HCT116 (cell line): ENCODE measurements at regions not wholly inside any gene's neighbourhood (a gene's known extent, or its start where the extent isn't known, plus 50 kb on each side); places are given as distances from the start of the nearest gene placed in this dataset.

Source experiments
- ATAC-seq: fragments of 200-7000 bp; cut with Tn5 transposase; 2 replicates; pipeline ENCODE4 v1.9.1; 2020; ENCODE audit warnings: mild to moderate bottlenecking, moderate library complexity
- BruUV-seq: library from RNA; stranded (reverse); fragments of 400-500 nt; replicated peaks from 2 replicates; lab custom pipeline; 2021; lab: Mats Ljungman, UMichigan
- CTCF ChIA-PET: fragments of 300-600 bp; sonication (Branson Sonifier 250); formaldehyde crosslinking; loops from one replicate; lab custom pipeline; 2021; ENCODE audit warnings: antibody characterized with exemption; lab: Charles Lee
- POLR2A ChIA-PET: fragments of 300-600, 350-600 bp; sonication (Branson Sonifier 250); formaldehyde crosslinking; loops from one replicate; lab custom pipeline; 2021; ENCODE audit warnings: antibody characterized with exemption; lab: Charles Lee
- RAD21 ChIA-PET, 2 experiments: fragments of 300-600 bp; sonication (Branson Sonifier 250); formaldehyde crosslinking; loops; one replicate each; lab custom pipeline; 2023; ENCODE audit warnings: low total read pairs in 2 of 2; ENCODE audit not compliant: uncharacterized antibody in 2 of 2, unreplicated experiment in 2 of 2, low non-redundant PET in 1 of 2; lab: Charles Lee
- DNase-seq: peaks from one replicate; pipeline ENCODE4 v3.0.0-alpha.2; 2010; ENCODE audit warnings: low read depth, low spot score
- H2AFZ ChIP-seq: fragments of 200-600 bp; shearing (Covaris generic), sonication (generic); 2 replicates; pipeline ENCODE4 v1.6.1; 2017; ENCODE audit warnings: low read depth, mixed run types, mixed read lengths, antibody characterized with exemption, low read length; ENCODE audit not compliant: poor library complexity, severe bottlenecking
- H3K27ac ChIP-seq: 2 replicates; pipeline ENCODE4 v1.5.1; 2012; ENCODE audit warnings: low read depth, low read length
- H3K27me3 ChIP-seq: fragments of 200-600 bp; sonication (generic); 2 replicates; pipeline ENCODE4 v1.6.1; 2016; ENCODE audit warnings: mixed run types, low read length, mixed read lengths; ENCODE audit not compliant: insufficient read depth
- H3K36me3 ChIP-seq, 2 experiments: fragments of 200-500 bp in 1 of 2; fragments of 200-600 bp in 1 of 2; sonication (Bioruptor generic) in 1 of 2; sonication (generic) in 1 of 2; 2 replicates each; pipeline versions ENCODE4 v1.5.1 to v1.6.1; 2014 to 2016; ENCODE audit warnings: low read length in 2 of 2, inconsistent platforms in 1 of 2, mixed read lengths in 1 of 2, mixed run types in 1 of 2; ENCODE audit not compliant: insufficient read depth in 2 of 2, control insufficient read depth in 1 of 2
- H3K4me1 ChIP-seq, 2 experiments: fragments of 200-600 bp in 1 of 2; sonication (generic) in 1 of 2; 2 replicates each; pipeline versions ENCODE4 v1.5.1 to v1.6.1; 2012 to 2017; ENCODE audit warnings: low read length in 2 of 2, inconsistent platforms in 1 of 2, mild to moderate bottlenecking in 1 of 2, mixed read lengths in 1 of 2, mixed run types in 1 of 2, moderate library complexity in 1 of 2; ENCODE audit not compliant: insufficient read depth in 2 of 2, control insufficient read depth in 1 of 2
- H3K4me2 ChIP-seq: fragments of 200-600 bp; sonication (generic); 2 replicates; pipeline ENCODE4 v1.6.1; 2017; ENCODE audit warnings: mixed run types, low read length, mixed read lengths
- H3K4me3 ChIP-seq, 2 experiments: fragments of 200-600 bp in 1 of 2; sonication (generic) in 1 of 2; replicated peaks in 1 of 2; 2 replicates each; pipeline ENCODE4 v1.5.1; 2011 to 2016; ENCODE audit warnings: low read length in 2 of 2, control low read depth in 1 of 2, low read depth in 1 of 2, mild to moderate bottlenecking in 1 of 2, mixed read lengths in 1 of 2, mixed run types in 1 of 2
- H3K79me2 ChIP-seq: fragments of 200-600 bp; sonication (generic); 2 replicates; pipeline ENCODE4 v1.6.1; 2017; ENCODE audit warnings: mild to moderate bottlenecking, mixed run types, low read length, moderate library complexity, mixed read lengths; ENCODE audit not compliant: insufficient read depth
- H3K9ac ChIP-seq: fragments of 200-600 bp; sonication (generic); 2 replicates; pipeline ENCODE4 v1.6.1; 2016; ENCODE audit warnings: low read length, mixed read lengths
- H3K9me2 ChIP-seq: fragments of 200-600 bp; sonication (generic), shearing (Covaris generic); 2 replicates; pipeline ENCODE4 v1.6.1; 2017; ENCODE audit warnings: mixed run types, mild to moderate bottlenecking, moderate library complexity; ENCODE audit not compliant: insufficient read depth
- H3K9me3 ChIP-seq, 2 experiments: fragments of 200-500 bp in 1 of 2; fragments of 200-600 bp in 1 of 2; sonication (Bioruptor generic) in 1 of 2; sonication (generic) in 1 of 2; 2 replicates each; pipeline ENCODE4 v1.6.1; 2014 to 2017; ENCODE audit warnings: low read length in 2 of 2, mixed read lengths in 2 of 2, inconsistent platforms in 1 of 2, low read depth in 1 of 2, mild to moderate bottlenecking in 1 of 2, mixed run types in 1 of 2, moderate library complexity in 1 of 2; ENCODE audit not compliant: control insufficient read depth in 1 of 2, insufficient read depth in 1 of 2
- H4K20me1 ChIP-seq: fragments of 200-600 bp; sonication (generic), shearing (Covaris generic); 2 replicates; pipeline ENCODE4 v1.6.1; 2017; ENCODE audit warnings: mixed run types, mild to moderate bottlenecking, moderate library complexity; ENCODE audit not compliant: insufficient read depth
- ATF3 ChIP-seq: IDR thresholded peaks from 2 replicates; pipeline ENCODE4 v1.6.1; 2012
- CBX3 ChIP-seq: IDR thresholded peaks from 2 replicates; pipeline ENCODE4 v1.6.1; 2012; ENCODE audit warnings: low read depth
- CEBPB ChIP-seq: IDR thresholded peaks from 2 replicates; pipeline ENCODE4 v1.6.1; 2012; ENCODE audit warnings: low read depth
- CTCF ChIP-seq, 3 experiments: fragments of 200-600 bp in 1 of 3; sonication (generic) in 1 of 3; IDR thresholded peaks in 2 of 3; conservative IDR thresholded peaks in 1 of 3; 2 replicates each; pipeline ENCODE4 v1.5.1; 2012 to 2017; ENCODE audit warnings: low read depth in 2 of 3, low read length in 2 of 3, antibody characterized with exemption in 1 of 3, borderline replicate concordance in 1 of 3, control low read depth in 1 of 3, mild to moderate bottlenecking in 1 of 3, mixed read lengths in 1 of 3, mixed run types in 1 of 3, moderate library complexity in 1 of 3; ENCODE audit not compliant: insufficient read depth in 1 of 3
- EGR1 ChIP-seq: IDR thresholded peaks from 2 replicates; pipeline ENCODE4 v1.6.1; 2012; ENCODE audit warnings: low read depth
- ELF1 ChIP-seq: IDR thresholded peaks from 2 replicates; pipeline ENCODE4 v1.6.1; 2012; ENCODE audit warnings: low read depth, borderline replicate concordance
- JUND ChIP-seq: IDR thresholded peaks from 2 replicates; pipeline ENCODE4 v1.6.1; 2012
- MAX ChIP-seq: IDR thresholded peaks from 2 replicates; pipeline ENCODE4 v1.6.1; 2012
- POLR2A ChIP-seq: IDR thresholded peaks from 2 replicates; pipeline ENCODE4 v1.7.0; 2011; ENCODE audit warnings: borderline replicate concordance; ENCODE audit not compliant: insufficient read depth, insufficient read length; ENCODE audit errors: extremely low read depth
- POLR2AphosphoS5 ChIP-seq: IDR thresholded peaks from 2 replicates; pipeline ENCODE4 v1.6.1; 2011; ENCODE audit warnings: mild to moderate bottlenecking, low read depth, low read length, moderate library complexity
- RAD21 ChIP-seq: IDR thresholded peaks from 2 replicates; pipeline ENCODE4 v1.6.1; 2012; ENCODE audit warnings: low read depth, mild to moderate bottlenecking
- SIN3A ChIP-seq: IDR thresholded peaks from 2 replicates; pipeline ENCODE4 v1.6.1; 2012; ENCODE audit warnings: low read depth
- SP1 ChIP-seq: IDR thresholded peaks from 2 replicates; pipeline ENCODE4 v1.6.1; 2012; ENCODE audit warnings: low read depth
- SRF ChIP-seq: IDR thresholded peaks from 2 replicates; pipeline ENCODE4 v1.6.1; 2012; ENCODE audit warnings: low read depth
- TCF7L2 ChIP-seq: IDR thresholded peaks from 2 replicates; pipeline ENCODE4 v1.7.0; 2011; ENCODE audit warnings: borderline replicate concordance, inconsistent platforms; ENCODE audit not compliant: insufficient read depth, insufficient read length; ENCODE audit errors: extremely low read depth
- ZBTB33 ChIP-seq: IDR thresholded peaks from 2 replicates; pipeline ENCODE4 v1.6.1; 2011; ENCODE audit warnings: mild to moderate bottlenecking, low read length, moderate library complexity; ENCODE audit not compliant: insufficient replicate concordance; ENCODE audit errors: extremely low read depth
- ZFX ChIP-seq: fragments of 450-650 bp; IDR thresholded peaks from 2 replicates; pipeline ENCODE4 v1.6.1; 2017
- ZNF274 ChIP-seq: fragments of 200-500 bp; sonication (Bioruptor generic); IDR thresholded peaks from 2 replicates; pipeline ENCODE4 v1.6.1; 2014; ENCODE audit warnings: mild to moderate bottlenecking, low read depth, low read length, inconsistent platforms
- intact Hi-C: fragments of 100-400 bp; cut with micrococcal nuclease; formaldehyde crosslinking; loops from 2 replicates; pipeline ENCODE4 v1.10.0; 2022

GRCh38 chr5:20166456-20166855, 178.5 kb upstream of the CDH18 start:
- H3K4me1 ChIP-seq: no peaks in the 10 kb centered on the region
- H3K27me3 ChIP-seq: no peaks in the 10 kb centered on the region
- no peak overlapping the region for H3K4me3 ChIP-seq
- RAD21 ChIA-PET: no interaction called here
- no TSS peak for BruUV-seq
- H2AFZ ChIP-seq: no peak overlapping the region
- no peak for DNase-seq
- intact Hi-C loops: no loop called here
- TF ChIP-seq POLR2A (no peak), SP1 (no peak), POLR2AphosphoS5 (no peak), CBX3 (no peak), ZFX (no peak), JUND (no peak), MAX (no peak), SRF (no peak), ATF3 (no peak), EGR1 (no peak), ZNF274 (no peak), TCF7L2 (no peak), RAD21 (no peak)
- TF ChIP-seq, all 23 proteins: peak for 0
- Histone ChIP-seq H3K9me2 (no peaks in the 10 kb centered on the region), H3K9ac (no peak overlapping the region), H3K4me2 (no peak overlapping the region), H3K27ac (no peak overlapping the region), H3K79me2 (no peaks in the 10 kb centered on the region), H3K9me3 (peaks cover 0 to 7% of the 10 kb centered on the region in 2 experiments; a peak in 2 of 4 replicates), H3K36me3 (no peaks in the 10 kb centered on the region), H4K20me1 (no peaks in the 10 kb centered on the region)
- ATAC-seq: no peak
- POLR2A ChIA-PET: no interaction called here
- CTCF ChIA-PET: no interaction called here

- H3K4me3 ChIP-seq: no peak overlapping the region
- POLR2A ChIA-PET: no interaction called here
- BruUV-seq: no TSS peak
- H3K36me3 ChIP-seq: no peaks in the 10 kb centered on the region
- intact Hi-C loops: no loop called here
- H2AFZ ChIP-seq: no peak overlapping the region
- ATAC-seq (no peak), DNase-seq (no peak)
- H3K27ac ChIP-seq: no peak overlapping the region
- CTCF ChIA-PET: no interaction called here
- H4K20me1 ChIP-seq: no peaks in the 10 kb centered on the region
- RAD21 ChIA-PET: no interaction called here
- H3K4me1 ChIP-seq: no peaks in the 10 kb centered on the region
- H3K9ac ChIP-seq: no peak overlapping the region
- no peak overlapping the region for H3K4me2 ChIP-seq
- no peaks in the 10 kb centered on the region for H3K9me2 ChIP-seq
- no peaks in the 10 kb centered on the region for H3K79me2 ChIP-seq
- no peaks in the 10 kb centered on the region for H3K27me3 ChIP-seq
- peaks cover 15 to 24% of the 10 kb centered on the region in 2 experiments; a peak in 3 of 4 replicates for H3K9me3 ChIP-seq
- TF ChIP-seq JUND (no peak), EGR1 (no peak), CTCF (IDR thresholded peaks at IDR 0.05 in 2 of 3, conservative IDR thresholded peaks at IDR 0.05 in 1 of 3; ENCODE audit: borderline replicate concordance in 1 of 3, insufficient read depth in 1 of 3, low read depth in 2 of 3, low read length in 2 of 3) (no peak), TCF7L2 (no peak), ELF1 (no peak), ATF3 (no peak), ZBTB33 (no peak), SIN3A (no peak), RAD21 (no peak), MAX (no peak), CEBPB (no peak)
These were observed 170.0 kb upstream of the CDH18 start for GRCh38 chr5:20158006-20158405.
